IPS-18c (cell line): ENCODE measurements at regions not wholly inside any gene's neighbourhood (a gene's known extent, or its start where the extent isn't known, plus 50 kb on each side); places are given as distances from the start of the nearest gene placed in this dataset.

ENCODE experiments used
- H3K4me3 ChIP-seq: 2 replicates; pipeline ENCODE4 v1.7.0; 2013; ENCODE audit warnings: low read depth, mild to moderate bottlenecking, low read length, moderate library complexity; ENCODE audit not compliant: insufficient read depth
- H3K9me3 ChIP-seq: one replicate; pipeline ENCODE4 v1.6.1; 2013; ENCODE audit warnings: mild to moderate bottlenecking, low read length, moderate library complexity; ENCODE audit not compliant: control insufficient read depth, insufficient read depth

GRCh38 chr13:22698467-22698866 is 482.3 kb upstream of the SGCG start:
- Histone ChIP-seq H3K9me3 (no peaks in the 10 kb centered on the region), H3K4me3 (no peak overlapping the region)

- Histone ChIP-seq H3K4me3 (no peak overlapping the region), H3K9me3 (no peaks in the 10 kb centered on the region)
Observed at GRCh38 chr13:22700246-22700887, 480.4 kb upstream of the SGCG start.

GRCh38 chr13:22703601-22704209 is 477.1 kb upstream of the SGCG start:
- H3K4me3 ChIP-seq: no peak overlapping the region

GRCh38 chr13:22707946-22708345 is 472.8 kb upstream of the SGCG start:
- no peak overlapping the region for H3K4me3 ChIP-seq
- no peaks in the 10 kb centered on the region for H3K9me3 ChIP-seq

More at GRCh38 chr13:22703601-22704209, 477.1 kb upstream of the SGCG start:
- H3K9me3 ChIP-seq: no peaks in the 10 kb centered on the region

- Histone ChIP-seq H3K4me3 (no peak overlapping the region), H3K9me3 (no peaks in the 10 kb centered on the region)
Observed at GRCh38 chr13:22717036-22717435, 463.7 kb upstream of the SGCG start.

GRCh38 chr13:22726726-22727125 is 454.1 kb upstream of the SGCG start:
- no peaks in the 10 kb centered on the region for H3K9me3 ChIP-seq
- no peak overlapping the region for H3K4me3 ChIP-seq

- Histone ChIP-seq H3K9me3 (no peaks in the 10 kb centered on the region), H3K4me3 (no peak overlapping the region)
Observed at GRCh38 chr13:22735011-22735995, 445.5 kb upstream of the SGCG start.

GRCh38 chr13:22736084-22736767 is 444.6 kb upstream of the SGCG start:
- H3K4me3 ChIP-seq: no peak overlapping the region
- no peaks in the 10 kb centered on the region for H3K9me3 ChIP-seq

- no peaks in the 10 kb centered on the region for H3K9me3 ChIP-seq
- H3K4me3 ChIP-seq: no peak overlapping the region
Observed at GRCh38 chr13:22736768-22737092, 444.0 kb upstream of the SGCG start.

GRCh38 chr13:22738357-22738756 is 442.4 kb upstream of the SGCG start:
- Histone ChIP-seq H3K4me3 (no peak overlapping the region), H3K9me3 (no peaks in the 10 kb centered on the region)

- Histone ChIP-seq H3K9me3 (no peaks in the 10 kb centered on the region), H3K4me3 (no peak overlapping the region)
Observed at GRCh38 chr13:22740264-22740663, 440.5 kb upstream of the SGCG start.

GRCh38 chr13:22744688-22745452 is 435.9 kb upstream of the SGCG start:
- no peak overlapping the region for H3K4me3 ChIP-seq

GRCh38 chr13:22748866-22749577 is 431.8 kb upstream of the SGCG start:
- peaks cover 5% of the 10 kb centered on the region for H3K9me3 ChIP-seq
- H3K4me3 ChIP-seq: no peak overlapping the region

More at GRCh38 chr13:22744688-22745452, 435.9 kb upstream of the SGCG start:
- H3K9me3 ChIP-seq: no peaks in the 10 kb centered on the region

GRCh38 chr13:22749626-22750025 is 431.2 kb upstream of the SGCG start:
- Histone ChIP-seq H3K4me3 (no peak overlapping the region), H3K9me3 (peaks cover 5% of the 10 kb centered on the region)

GRCh38 chr13:22757530-22758120 is 423.2 kb upstream of the SGCG start:
- no peak overlapping the region for H3K4me3 ChIP-seq
- peaks cover 5% of the 10 kb centered on the region for H3K9me3 ChIP-seq

GRCh38 chr13:22758245-22758644 is 422.5 kb upstream of the SGCG start:
- Histone ChIP-seq H3K4me3 (no peak overlapping the region), H3K9me3 (peaks cover 2% of the 10 kb centered on the region)
